Progenitor cell of endocrine pancreas (in vitro differentiated cells): ENCODE measurements at regions not wholly inside any gene's neighbourhood (a gene's known extent, or its start where the extent isn't known, plus 50 kb on each side); places are given as distances from the start of the nearest gene placed in this dataset.

ENCODE experiments used
- DNase-seq: peaks from one replicate; pipeline ENCODE4 v3.0.0; 2021; ENCODE audit warnings: low spot score; ENCODE audit not compliant: unreplicated experiment
- H3K27ac Mint-ChIP-seq: 2 replicates; pipeline ENCODE4 v1.8.0; 2021; ENCODE audit warnings: mild to moderate bottlenecking, moderate library complexity, mixed read lengths
- H3K27me3 Mint-ChIP-seq: 2 replicates; pipeline ENCODE4 v1.8.0; 2021; ENCODE audit warnings: mixed read lengths
- H3K36me3 Mint-ChIP-seq: 2 replicates; pipeline ENCODE4 v1.8.0; 2022; ENCODE audit warnings: mixed read lengths; ENCODE audit not compliant: insufficient read depth
- H3K4me1 Mint-ChIP-seq: 2 replicates; pipeline ENCODE4 v1.8.0; 2021; ENCODE audit warnings: low read depth, mixed read lengths
- H3K4me3 Mint-ChIP-seq: 2 replicates; pipeline ENCODE4 v1.8.0; 2021; ENCODE audit warnings: low read depth, mild to moderate bottlenecking, moderate library complexity, mixed read lengths
- H3K9me3 Mint-ChIP-seq: 2 replicates; pipeline ENCODE4 v1.8.0; 2021; ENCODE audit warnings: low read depth, mixed read lengths
- TF ChIP-seq, protein P1 (sequence below): fragments of 200-600 bp; sonication (generic); IDR thresholded peaks from one replicate; pipeline ENCODE4 v1.5.0; 2021; ENCODE audit warnings: antibody characterized with exemption, mild to moderate bottlenecking; ENCODE audit not compliant: unreplicated experiment

DNA sequence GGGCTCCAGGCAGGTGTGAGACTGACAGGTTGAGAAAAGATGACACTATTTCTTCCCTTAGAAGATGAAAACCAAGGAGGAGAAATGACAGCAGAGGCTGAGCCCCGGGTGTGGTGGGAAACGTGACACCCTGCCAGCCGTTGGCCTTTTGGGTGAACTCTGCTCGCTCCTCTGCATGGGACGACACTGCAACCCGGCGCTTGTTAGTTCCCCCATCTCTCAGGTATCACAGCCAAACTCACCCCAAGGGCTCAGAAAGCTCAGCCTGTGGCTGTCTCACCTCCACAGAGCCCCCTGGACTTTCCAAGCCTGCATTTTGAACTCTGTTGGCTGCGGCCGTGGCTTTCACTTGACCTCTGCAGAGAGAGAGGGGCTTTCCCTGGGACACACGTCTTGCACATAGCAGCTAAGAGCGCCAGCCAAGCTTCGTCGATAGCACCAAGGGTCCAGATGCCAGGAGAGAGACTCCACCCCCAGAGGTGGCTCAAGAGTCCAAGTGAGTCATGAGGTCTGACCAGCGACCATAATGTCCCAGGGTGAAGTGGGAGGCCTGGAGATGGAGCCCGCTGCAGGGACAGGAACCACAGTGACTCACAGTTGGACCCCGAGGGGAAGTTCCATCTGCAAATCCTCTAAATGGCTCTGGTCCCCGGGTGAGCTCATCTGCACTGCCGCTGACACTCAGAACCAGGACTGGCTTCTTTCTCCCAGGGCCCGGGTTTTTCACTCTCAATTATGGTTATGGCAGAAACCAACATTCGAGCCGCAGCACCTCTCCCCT is 301.9 kb downstream of the SOX9 start:
- H3K4me3 Mint-ChIP-seq, result no peak overlapping the region
- H3K27me3 Mint-ChIP-seq, result no peaks in the 10 kb centered on the region
- TF ChIP-seq, protein P1, sequence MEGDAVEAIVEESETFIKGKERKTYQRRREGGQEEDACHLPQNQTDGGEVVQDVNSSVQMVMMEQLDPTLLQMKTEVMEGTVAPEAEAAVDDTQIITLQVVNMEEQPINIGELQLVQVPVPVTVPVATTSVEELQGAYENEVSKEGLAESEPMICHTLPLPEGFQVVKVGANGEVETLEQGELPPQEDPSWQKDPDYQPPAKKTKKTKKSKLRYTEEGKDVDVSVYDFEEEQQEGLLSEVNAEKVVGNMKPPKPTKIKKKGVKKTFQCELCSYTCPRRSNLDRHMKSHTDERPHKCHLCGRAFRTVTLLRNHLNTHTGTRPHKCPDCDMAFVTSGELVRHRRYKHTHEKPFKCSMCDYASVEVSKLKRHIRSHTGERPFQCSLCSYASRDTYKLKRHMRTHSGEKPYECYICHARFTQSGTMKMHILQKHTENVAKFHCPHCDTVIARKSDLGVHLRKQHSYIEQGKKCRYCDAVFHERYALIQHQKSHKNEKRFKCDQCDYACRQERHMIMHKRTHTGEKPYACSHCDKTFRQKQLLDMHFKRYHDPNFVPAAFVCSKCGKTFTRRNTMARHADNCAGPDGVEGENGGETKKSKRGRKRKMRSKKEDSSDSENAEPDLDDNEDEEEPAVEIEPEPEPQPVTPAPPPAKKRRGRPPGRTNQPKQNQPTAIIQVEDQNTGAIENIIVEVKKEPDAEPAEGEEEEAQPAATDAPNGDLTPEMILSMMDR, result no peak
- peak overlapping the region; percentile 41 for H3K27ac Mint-ChIP-seq
- DNase-seq, result no peak
- peaks cover 23% of the 10 kb centered on the region for H3K36me3 Mint-ChIP-seq
- peaks cover 8% of the 10 kb centered on the region for H3K9me3 Mint-ChIP-seq
- peaks cover 27% of the 10 kb centered on the region for H3K4me1 Mint-ChIP-seq

DNA sequence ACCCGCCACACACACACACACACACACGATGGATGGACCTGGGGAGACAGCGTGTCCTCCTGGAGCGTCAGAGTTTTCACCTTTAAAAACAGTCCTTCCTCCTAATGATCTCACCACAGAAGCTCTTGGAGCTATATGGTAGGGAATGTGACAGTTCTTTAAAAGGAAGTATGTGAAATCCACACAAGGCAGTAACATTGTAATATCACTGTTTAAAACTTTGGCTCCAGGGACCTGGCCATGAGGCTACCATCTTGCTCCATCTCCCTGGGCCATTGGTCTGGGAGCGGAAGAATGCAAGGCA is 302.4 kb downstream of the SOX9 start:
- Mint-ChIP-seq H3K27ac (no peak overlapping the region), H3K4me1 (peaks cover 30% of the 10 kb centered on the region), H3K36me3 (peaks cover 20% of the 10 kb centered on the region), H3K9me3 (peaks cover 5% of the 10 kb centered on the region), H3K4me3 (no peak overlapping the region), H3K27me3 (no peaks in the 10 kb centered on the region)
- DNase-seq, result no peak
- TF ChIP-seq, protein P1, result no peak

GRCh38 chr17:72423718-72424117 is 302.9 kb downstream of the SOX9 start:
- TF ChIP-seq, protein P1, result no peak
- Mint-ChIP-seq H3K9me3 (peaks cover 3% of the 10 kb centered on the region), H3K36me3 (peaks cover 18% of the 10 kb centered on the region), H3K27ac (no peak overlapping the region), H3K4me3 (no peak overlapping the region), H3K4me1 (peaks cover 30% of the 10 kb centered on the region), H3K27me3 (no peaks in the 10 kb centered on the region)
- DNase-seq, result no peak

GRCh38 chr17:72424505-72425117 is 303.8 kb downstream of the SOX9 start:
- Mint-ChIP-seq H3K4me3 (no peak overlapping the region), H3K4me1 (peaks cover 39% of the 10 kb centered on the region), H3K9me3 (no peaks in the 10 kb centered on the region), H3K36me3 (peaks cover 10% of the 10 kb centered on the region), H3K27ac (no peak overlapping the region), H3K27me3 (no peaks in the 10 kb centered on the region)
- no peak for DNase-seq
- TF ChIP-seq, protein P1, result no peak

GRCh38 chr17:72425133-72425793 is 304.4 kb downstream of the SOX9 start:
- H3K4me1 Mint-ChIP-seq, result peaks cover 40% of the 10 kb centered on the region
- DNase-seq, result no peak
- H3K27me3 Mint-ChIP-seq, result no peaks in the 10 kb centered on the region
- H3K9me3 Mint-ChIP-seq, result no peaks in the 10 kb centered on the region
- peaks cover 8% of the 10 kb centered on the region for H3K36me3 Mint-ChIP-seq
- H3K27ac Mint-ChIP-seq, result no peak overlapping the region
- no peak overlapping the region for H3K4me3 Mint-ChIP-seq
- TF ChIP-seq, protein P1, result no peak
